ENCODE measurements at regions not wholly inside any gene's neighbourhood (a gene's known extent, or its start where the extent isn't known, plus 50 kb on each side); places are given as distances from the start of the nearest gene placed in this dataset.

DNA sequence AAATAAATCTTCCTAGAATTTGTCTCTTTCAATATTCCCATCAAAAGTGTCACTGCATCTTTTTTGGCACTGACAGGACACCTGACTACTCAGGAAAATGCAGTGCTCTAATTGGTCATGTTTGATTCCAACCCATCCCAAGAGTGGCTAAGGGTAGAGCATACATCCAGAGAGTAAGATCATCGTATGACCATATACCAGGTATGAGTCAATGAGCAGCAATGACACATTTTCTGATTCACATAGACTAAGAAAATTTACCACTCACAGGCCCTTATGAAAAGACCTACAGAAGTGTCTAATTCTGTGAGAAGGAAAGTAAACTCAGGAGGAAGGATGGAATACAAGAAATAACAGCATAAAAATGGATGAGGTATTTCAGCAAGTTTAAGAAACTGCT lies 434.2 kb downstream of the ZIC1 start:
- H3K4me1 ChIP-seq: no peaks in the 10 kb centered on the region
- H3K36me3 ChIP-seq: no peaks in the 10 kb centered on the region
- H3K4me3 ChIP-seq: no peak overlapping the region
- DNase-seq (ENCODE audit: extremely low spot score in 2 of 2): no peak
- no peaks in the 10 kb centered on the region for H3K27me3 ChIP-seq
- TF ChIP-seq POLR2A (IDR thresholded peaks at IDR 0.05): no peak
- no peak for TF ChIP-seq POLR2AphosphoS5 (IDR thresholded peaks at IDR 0.05; ENCODE audit: insufficient read depth in 1 of 2, low read depth in 1 of 2)
- TF ChIP-seq, protein P1, sequence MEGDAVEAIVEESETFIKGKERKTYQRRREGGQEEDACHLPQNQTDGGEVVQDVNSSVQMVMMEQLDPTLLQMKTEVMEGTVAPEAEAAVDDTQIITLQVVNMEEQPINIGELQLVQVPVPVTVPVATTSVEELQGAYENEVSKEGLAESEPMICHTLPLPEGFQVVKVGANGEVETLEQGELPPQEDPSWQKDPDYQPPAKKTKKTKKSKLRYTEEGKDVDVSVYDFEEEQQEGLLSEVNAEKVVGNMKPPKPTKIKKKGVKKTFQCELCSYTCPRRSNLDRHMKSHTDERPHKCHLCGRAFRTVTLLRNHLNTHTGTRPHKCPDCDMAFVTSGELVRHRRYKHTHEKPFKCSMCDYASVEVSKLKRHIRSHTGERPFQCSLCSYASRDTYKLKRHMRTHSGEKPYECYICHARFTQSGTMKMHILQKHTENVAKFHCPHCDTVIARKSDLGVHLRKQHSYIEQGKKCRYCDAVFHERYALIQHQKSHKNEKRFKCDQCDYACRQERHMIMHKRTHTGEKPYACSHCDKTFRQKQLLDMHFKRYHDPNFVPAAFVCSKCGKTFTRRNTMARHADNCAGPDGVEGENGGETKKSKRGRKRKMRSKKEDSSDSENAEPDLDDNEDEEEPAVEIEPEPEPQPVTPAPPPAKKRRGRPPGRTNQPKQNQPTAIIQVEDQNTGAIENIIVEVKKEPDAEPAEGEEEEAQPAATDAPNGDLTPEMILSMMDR (IDR thresholded peaks at IDR 0.05): no peak
- intact Hi-C loops (cut with DNase I): no loop called here
- no peaks in the 10 kb centered on the region for H3K9me3 ChIP-seq
- no peak overlapping the region for H3K27ac ChIP-seq

DNA sequence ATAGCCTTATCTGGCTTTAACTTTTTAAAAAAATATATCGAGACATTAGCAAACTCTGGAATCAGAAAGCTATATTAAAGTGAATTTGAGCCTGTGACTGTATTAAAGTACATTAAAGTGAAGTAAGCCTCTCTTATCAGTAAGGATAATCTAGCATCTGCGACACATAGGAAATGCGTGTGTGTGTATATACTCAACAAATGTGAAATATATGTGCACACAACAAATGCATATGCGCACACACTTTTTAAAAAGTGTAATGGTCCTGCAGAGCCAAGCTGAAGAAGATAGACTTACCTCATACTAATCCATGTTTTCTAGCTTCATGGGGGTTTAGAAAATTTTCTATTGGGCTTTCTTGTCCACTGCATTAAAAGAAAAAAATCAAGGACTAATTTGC lies 437.1 kb downstream of the ZIC1 start:
- H3K4me3 ChIP-seq: no peak overlapping the region

DNA sequence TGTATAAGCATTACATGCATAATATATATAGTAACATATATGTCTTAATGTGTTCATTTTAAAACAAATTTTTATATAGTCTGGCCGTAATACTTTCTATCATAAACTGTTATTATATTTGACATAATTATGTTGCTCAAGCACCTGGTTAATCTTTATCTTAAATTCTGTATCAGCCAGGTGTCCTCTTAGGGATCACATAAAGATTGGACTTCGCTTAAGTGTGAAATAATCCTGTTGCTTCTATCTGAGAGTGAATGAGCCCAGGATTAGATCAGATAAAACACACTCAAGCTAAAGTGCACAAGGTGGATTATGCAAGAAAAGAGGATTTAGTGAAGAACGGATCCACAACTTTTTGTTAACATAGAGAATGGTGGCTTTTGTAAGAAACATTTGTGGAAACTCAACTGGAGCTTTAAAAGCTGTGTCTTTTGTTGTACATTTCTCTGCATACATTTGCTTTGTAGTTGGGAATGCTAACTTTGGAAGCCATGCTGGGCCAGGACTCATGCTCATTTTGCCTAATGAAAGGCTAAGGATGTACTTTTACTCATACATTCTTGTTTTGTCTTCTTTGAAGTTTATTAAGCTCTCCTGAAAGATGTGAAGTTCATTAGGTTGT lies 437.8 kb downstream of the ZIC1 start:
- no peak overlapping the region for H3K4me3 ChIP-seq
- no peaks in the 10 kb centered on the region for H3K9me3 ChIP-seq
- no peak for TF ChIP-seq POLR2AphosphoS5 (IDR thresholded peaks at IDR 0.05; ENCODE audit: insufficient read depth in 1 of 2, low read depth in 1 of 2)
- TF ChIP-seq, protein P1 (IDR thresholded peaks at IDR 0.05): no peak
- no peak for TF ChIP-seq POLR2A (IDR thresholded peaks at IDR 0.05)
- no peaks in the 10 kb centered on the region for H3K36me3 ChIP-seq
- DNase-seq (ENCODE audit: extremely low spot score in 2 of 2): no peak
- intact Hi-C loops (cut with DNase I): no loop called here
- no peaks in the 10 kb centered on the region for H3K4me1 ChIP-seq
- H3K27me3 ChIP-seq: no peaks in the 10 kb centered on the region
- H3K27ac ChIP-seq: no peak overlapping the region

More for the DNA sequence above, 437.1 kb downstream of the ZIC1 start:
- H3K36me3 ChIP-seq: no peaks in the 10 kb centered on the region
- H3K27ac ChIP-seq: no peak overlapping the region
- intact Hi-C loops (cut with DNase I): no loop called here
- no peak for DNase-seq (ENCODE audit: extremely low spot score in 2 of 2)
- no peaks in the 10 kb centered on the region for H3K4me1 ChIP-seq
- no peaks in the 10 kb centered on the region for H3K9me3 ChIP-seq
- H3K27me3 ChIP-seq: no peaks in the 10 kb centered on the region
- TF ChIP-seq POLR2AphosphoS5 (IDR thresholded peaks at IDR 0.05; ENCODE audit: insufficient read depth in 1 of 2, low read depth in 1 of 2) (no peak), POLR2A (IDR thresholded peaks at IDR 0.05) (no peak)
- TF ChIP-seq, protein P1 (IDR thresholded peaks at IDR 0.05): no peak

DNA sequence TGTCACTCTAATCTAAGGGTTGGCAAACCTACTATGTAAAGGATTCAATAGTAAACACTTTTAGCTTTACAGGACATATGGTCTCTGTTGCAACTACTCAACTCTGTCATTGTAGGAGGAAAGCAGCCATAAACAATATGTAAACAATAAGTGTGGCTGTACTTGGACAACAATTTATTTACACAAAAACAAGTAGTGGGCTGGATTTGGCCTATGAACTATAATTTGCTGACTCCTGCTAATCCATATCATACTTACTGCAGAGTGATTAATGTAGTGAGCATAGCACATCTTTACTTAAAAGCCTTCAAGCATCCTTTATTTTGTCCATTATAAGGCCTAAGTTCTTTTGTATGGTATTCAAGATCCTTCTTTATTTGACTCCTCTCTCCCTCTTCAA lies 441.9 kb downstream of the ZIC1 start:
- Histone ChIP-seq H3K36me3 (no peaks in the 10 kb centered on the region), H3K27ac (no peak overlapping the region), H3K27me3 (no peaks in the 10 kb centered on the region), H3K9me3 (no peaks in the 10 kb centered on the region), H3K4me1 (no peaks in the 10 kb centered on the region), H3K4me3 (no peak overlapping the region)
- intact Hi-C loops (cut with DNase I): no loop called here
- TF ChIP-seq POLR2A (IDR thresholded peaks at IDR 0.05): no peak
- TF ChIP-seq, protein P1 (IDR thresholded peaks at IDR 0.05): no peak
- no peak for TF ChIP-seq POLR2AphosphoS5 (IDR thresholded peaks at IDR 0.05; ENCODE audit: insufficient read depth in 1 of 2, low read depth in 1 of 2)
- DNase-seq (ENCODE audit: extremely low spot score in 2 of 2): no peak

DNA sequence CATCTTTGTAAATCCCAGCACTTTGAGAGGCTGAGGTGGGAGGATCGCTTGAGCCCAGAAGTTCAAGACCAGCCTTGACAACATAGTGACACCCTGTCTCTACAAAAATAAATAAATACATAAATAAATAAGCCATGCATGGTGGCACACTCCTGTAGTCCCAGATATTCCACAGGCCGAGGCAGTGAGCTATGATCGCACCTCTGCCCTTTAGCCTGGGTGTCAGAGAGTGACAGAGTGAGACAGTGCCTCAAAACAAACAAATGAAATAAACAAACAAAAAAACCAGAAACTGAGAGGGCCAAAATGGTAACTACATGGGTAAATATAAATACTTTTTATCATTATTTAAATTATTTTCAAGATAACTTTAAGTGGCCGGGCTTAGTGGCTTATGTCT lies 445.4 kb downstream of the ZIC1 start:
- H3K4me1 ChIP-seq: no peaks in the 10 kb centered on the region
- intact Hi-C loops (cut with DNase I): no loop called here
- no peak overlapping the region for H3K27ac ChIP-seq
- H3K27me3 ChIP-seq: no peaks in the 10 kb centered on the region
- DNase-seq (ENCODE audit: extremely low spot score in 2 of 2): no peak
- H3K4me3 ChIP-seq: no peak overlapping the region
- no peak for TF ChIP-seq POLR2A (IDR thresholded peaks at IDR 0.05)
- TF ChIP-seq, protein P1 (IDR thresholded peaks at IDR 0.05): no peak
- TF ChIP-seq POLR2AphosphoS5 (IDR thresholded peaks at IDR 0.05; ENCODE audit: insufficient read depth in 1 of 2, low read depth in 1 of 2): no peak
- H3K36me3 ChIP-seq: no peaks in the 10 kb centered on the region
- H3K9me3 ChIP-seq: no peaks in the 10 kb centered on the region
